ENCODE measurements at regions not wholly inside any gene's neighbourhood (a gene's known extent, or its start where the extent isn't known, plus 50 kb on each side); places are given as distances from the start of the nearest gene placed in this dataset.
"Not testable (repeated sequence)": the region's sequence is repeated elsewhere in the genome, so short reads cannot be mapped to it uniquely, and the experiment has no call there.

DNA sequence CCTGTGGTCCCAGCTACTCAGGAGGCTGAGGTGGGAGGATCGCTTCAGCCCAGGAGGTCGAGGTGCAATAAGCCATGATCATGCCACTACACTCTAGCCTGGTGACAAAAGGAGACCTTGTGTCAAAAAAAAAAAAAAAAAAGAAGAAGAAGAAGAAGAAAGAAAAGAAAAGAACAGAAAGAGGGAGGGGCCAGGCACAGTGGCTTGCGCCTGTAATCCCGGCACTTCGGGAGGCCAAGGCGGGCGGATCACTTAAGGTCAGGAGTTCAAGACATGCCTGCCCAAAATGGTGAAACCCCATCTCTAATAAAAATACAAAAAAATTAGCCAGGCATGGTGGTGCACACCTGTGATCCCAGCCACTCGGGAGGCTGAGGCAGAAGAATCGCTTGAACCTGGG lies 52.8 kb upstream of the EP300 start:
- TF ChIP-seq CTCF (conservative IDR thresholded peaks at IDR 0.05; ENCODE audit: low read length); EZH2phosphoT487 (IDR thresholded peaks at IDR 0.05; ENCODE audit: borderline replicate concordance): not testable (repeated sequence)

Data from Loucy (cell line).